Gastroesophageal sphincter (tissue), 2 donors: ENCODE measurements at regions not wholly inside any gene's neighbourhood (a gene's known extent, or its start where the extent isn't known, plus 50 kb on each side); places are given as distances from the start of the nearest gene placed in this dataset.

Source experiments
- POLR2A ChIP-seq, 2 donors: fragments of 450-650 bp; IDR thresholded peaks; one replicate each; pipeline ENCODE4 v1.6.1; 2017; ENCODE audit warnings: antibody characterized with exemption in 2 of 2, mild to moderate bottlenecking in 2 of 2, moderate library complexity in 1 of 2
- POLR2AphosphoS5 ChIP-seq: sonication (generic); formaldehyde crosslinking; IDR thresholded peaks from one replicate; pipeline ENCODE4 v1.6.1; 2017; ENCODE audit warnings: antibody characterized with exemption

DNA sequence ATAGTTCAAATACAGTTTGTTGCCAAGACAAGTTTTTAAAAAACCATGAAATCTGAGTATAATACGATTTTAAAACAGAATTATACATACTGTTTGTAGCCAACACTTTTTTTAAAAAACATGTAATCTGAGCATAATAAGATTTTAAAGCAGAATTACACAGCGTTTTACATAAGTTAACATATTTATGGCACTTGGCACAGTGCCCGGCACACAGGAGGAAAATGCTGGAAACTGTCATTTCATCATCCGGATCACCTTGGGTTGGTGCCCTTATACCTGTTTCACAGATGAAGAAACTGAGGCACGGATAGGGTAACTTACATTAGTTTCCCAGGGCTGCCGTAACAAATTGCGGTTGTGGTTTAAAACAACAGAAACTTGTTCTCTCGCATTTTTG is 193.0 kb downstream of the BMP7 start:
- TF ChIP-seq POLR2AphosphoS5, result no peak
- no peak for TF ChIP-seq POLR2A (IDR thresholded peaks at IDR 0.05)
